GM18517 (cell line): ENCODE measurements at regions not wholly inside any gene's neighbourhood (a gene's known extent, or its start where the extent isn't known, plus 50 kb on each side); places are given as distances from the start of the nearest gene placed in this dataset.

Experiments used
- ATAC-seq: cut with Tn5 transposase; IDR thresholded peaks from one replicate; pipeline ENCODE4 v1.9.1; 2021; ENCODE audit warnings: mild to moderate bottlenecking, moderate library complexity; ENCODE audit not compliant: unreplicated experiment

GRCh38 chr7:42987648-42988214 lies 55.6 kb downstream of the MRPL32 start:
- no peak for ATAC-seq

GRCh38 chr7:42991024-42991423 lies 58.8 kb downstream of the MRPL32 start:
- ATAC-seq, result no peak

- no peak for ATAC-seq
These were observed 59.9 kb downstream of the MRPL32 start for GRCh38 chr7:42991913-42992591.

GRCh38 chr7:42993038-42993437 lies 60.9 kb downstream of the MRPL32 start:
- no peak for ATAC-seq

GRCh38 chr7:42994096-42994495 lies 61.9 kb downstream of the MRPL32 start:
- ATAC-seq, result no peak

- no peak for ATAC-seq
These were observed 65.4 kb downstream of the MRPL32 start for GRCh38 chr7:42997611-42998010.

- no peak for ATAC-seq
These were observed 71.9 kb downstream of the MRPL32 start for GRCh38 chr7:43004082-43004481.

GRCh38 chr7:43006008-43006407 lies 73.8 kb downstream of the MRPL32 start:
- ATAC-seq, result no peak

GRCh38 chr7:43010061-43010460 lies 77.9 kb downstream of the MRPL32 start:
- no peak for ATAC-seq

GRCh38 chr7:43011879-43012278 lies 79.7 kb downstream of the MRPL32 start:
- no peak for ATAC-seq

GRCh38 chr7:43014406-43014805 lies 82.2 kb downstream of the MRPL32 start:
- ATAC-seq, result no peak

- ATAC-seq, result no peak
These were observed 83.1 kb downstream of the MRPL32 start for GRCh38 chr7:43015301-43015700.

GRCh38 chr7:43018446-43018845 lies 86.3 kb downstream of the MRPL32 start:
- no peak for ATAC-seq

GRCh38 chr7:43021431-43021830 lies 89.3 kb downstream of the MRPL32 start:
- ATAC-seq, result no peak

- no peak for ATAC-seq
These were observed 89.8 kb downstream of the MRPL32 start for GRCh38 chr7:43022008-43022407.

GRCh38 chr7:43033369-43033768 lies 79.1 kb upstream of the HECW1 start:
- ATAC-seq, result no peak

- ATAC-seq, result no peak
These were observed 77.9 kb upstream of the HECW1 start for GRCh38 chr7:43034535-43035002.

GRCh38 chr7:43037531-43037930 lies 74.9 kb upstream of the HECW1 start:
- ATAC-seq, result no peak

GRCh38 chr7:43038254-43038653 lies 74.2 kb upstream of the HECW1 start:
- ATAC-seq, result no peak

GRCh38 chr7:43039346-43039745 lies 73.1 kb upstream of the HECW1 start:
- no peak for ATAC-seq

GRCh38 chr7:43040461-43040860 lies 72.0 kb upstream of the HECW1 start:
- ATAC-seq, result no peak

GRCh38 chr7:43041105-43041504 lies 71.3 kb upstream of the HECW1 start:
- ATAC-seq, result no peak

GRCh38 chr7:43041724-43042123 lies 70.7 kb upstream of the HECW1 start:
- no peak for ATAC-seq
